B cell (primary cell): ENCODE measurements at regions not wholly inside any gene's neighbourhood (a gene's known extent, or its start where the extent isn't known, plus 50 kb on each side); places are given as distances from the start of the nearest gene placed in this dataset.

Source experiments
- ATAC-seq: fragments of 200-7000 bp; cut with Tn5 transposase; one replicate; pipeline ENCODE4 v1.10.0; 2021; ENCODE audit warnings: low read depth, mild to moderate bottlenecking, moderate number of reproducible peaks, moderate library complexity
- CTCF ChIA-PET: fragments of 350-600 bp; sonication (Branson Sonifier 250); formaldehyde crosslinking; loops from one replicate; lab custom pipeline; 2021; ENCODE audit warnings: antibody characterized with exemption, inconsistent platforms; lab: Charles Lee
- POLR2A ChIA-PET: fragments of 350-600 bp; sonication (Branson Sonifier 250); formaldehyde crosslinking; loops from one replicate; lab custom pipeline; 2021; ENCODE audit warnings: antibody characterized with exemption; lab: Charles Lee
- DNase-seq: peaks from one replicate; pipeline ENCODE4 v3.0.0; 2013
- H2AFZ ChIP-seq: 2 replicates; pipeline ENCODE4 v1.6.1; 2012; ENCODE audit warnings: mild to moderate bottlenecking, low read depth, low read length; ENCODE audit not compliant: insufficient read depth, poor library complexity, severe bottlenecking
- H3K27ac ChIP-seq, 2 donors: 1 replicate in 1 of 2; 2 replicates in 1 of 2; pipeline ENCODE4 v1.5.1; 2012 to 2013; ENCODE audit warnings: low read length in 2 of 2, mild to moderate bottlenecking in 2 of 2, moderate library complexity in 1 of 2
- H3K27me3 ChIP-seq, 4 experiments: fragments of 200-600 bp in 1 of 4; sonication (generic) in 1 of 4; replicated peaks in 1 of 4; 1 replicate in 2 of 4; 2 replicates in 2 of 4; pipeline versions ENCODE4 v1.6.1 to v1.7.0; 2013 to 2016; ENCODE audit warnings: low read length in 3 of 4, mild to moderate bottlenecking in 2 of 4, mixed read lengths in 1 of 4, moderate library complexity in 1 of 4; ENCODE audit not compliant: insufficient read depth in 4 of 4, control insufficient read depth in 3 of 4; ENCODE audit errors: control extremely low read depth in 1 of 4
- H3K36me3 ChIP-seq, 2 experiments: replicated peaks in 1 of 2; 1 replicate in 1 of 2; 2 replicates in 1 of 2; pipeline versions ENCODE4 v1.6.1 to v1.7.1; 2013; ENCODE audit warnings: low read length in 1 of 2; ENCODE audit not compliant: insufficient read depth in 2 of 2, control insufficient read depth in 1 of 2; ENCODE audit errors: control extremely low read depth in 1 of 2, extremely low read depth in 1 of 2
- H3K4me1 ChIP-seq, 2 donors: fragments of 200-600 bp in 1 of 2; sonication (generic) in 1 of 2; 1 replicate in 1 of 2; 2 replicates in 1 of 2; pipeline versions ENCODE4 v1.5.1 to v1.6.1; 2013 to 2017; ENCODE audit warnings: low read length in 2 of 2; ENCODE audit not compliant: control insufficient read depth in 2 of 2, insufficient read depth in 2 of 2
- H3K4me2 ChIP-seq: replicated peaks from 2 replicates; pipeline ENCODE3; 2012; ENCODE audit warnings: mild to moderate bottlenecking, low read depth, low read length; ENCODE audit not compliant: poor library complexity, severe bottlenecking
- H3K4me3 ChIP-seq, 5 experiments: fragments of 200-600 bp in 1 of 5; sonication (generic) in 1 of 5; 1 replicate in 3 of 5; 2 replicates in 2 of 5; pipeline versions ENCODE4 v1.5.1 to v1.7.0; 2011 to 2016; ENCODE audit warnings: low read length in 4 of 5, mild to moderate bottlenecking in 4 of 5, low read depth in 2 of 5, control low read depth in 1 of 5, moderate library complexity in 1 of 5; ENCODE audit not compliant: insufficient read depth in 1 of 5; ENCODE audit errors: control extremely low read depth in 1 of 5, extremely low read depth in 1 of 5
- H3K79me2 ChIP-seq: fragments of 200-600 bp; sonication (generic); one replicate; pipeline ENCODE4 v1.6.0; 2016; ENCODE audit warnings: low read length; ENCODE audit not compliant: control insufficient read depth, insufficient read depth
- H3K9ac ChIP-seq: fragments of 200-600 bp; sonication (generic); 2 replicates; pipeline ENCODE4 v1.6.1; 2017; ENCODE audit warnings: mild to moderate bottlenecking, low read length, moderate library complexity
- H3K9me3 ChIP-seq, 3 donors: one replicate each; pipeline versions ENCODE4 v1.6.1 to v1.7.1; 2013; ENCODE audit warnings: low read length in 2 of 3; ENCODE audit not compliant: control insufficient read depth in 2 of 3, insufficient read depth in 1 of 3; ENCODE audit errors: control extremely low read depth in 1 of 3
- H4K20me1 ChIP-seq: 2 replicates; pipeline ENCODE4 v1.6.0; 2012; ENCODE audit warnings: mild to moderate bottlenecking, low read length; ENCODE audit not compliant: insufficient read depth, control insufficient read depth, poor library complexity, severe bottlenecking
- H3K27ac Mint-ChIP-seq: one replicate; pipeline ENCODE4 v1.8.0; 2021; ENCODE audit warnings: mixed read lengths
- H3K27me3 Mint-ChIP-seq: one replicate; pipeline ENCODE4 v1.8.0; 2021; ENCODE audit warnings: mixed read lengths
- H3K4me1 Mint-ChIP-seq: one replicate; pipeline ENCODE4 v1.8.0; 2021; ENCODE audit warnings: mixed read lengths
- H3K4me3 Mint-ChIP-seq: one replicate; pipeline ENCODE4 v1.8.0; 2021; ENCODE audit warnings: mixed read lengths
- H3K9me3 Mint-ChIP-seq: one replicate; pipeline ENCODE4 v1.8.0; 2022; ENCODE audit warnings: mixed read lengths; ENCODE audit not compliant: insufficient read depth
- CTCF ChIP-seq: fragments of 200-600 bp; IDR thresholded peaks from one replicate; pipeline ENCODE4 v1.8.0; 2022; ENCODE audit warnings: antibody characterized with exemption, mild to moderate bottlenecking
- EZH2 ChIP-seq: IDR thresholded peaks from 2 replicates; pipeline ENCODE4 v1.6.1; 2012; ENCODE audit warnings: borderline replicate concordance, low read depth, mild to moderate bottlenecking, moderate library complexity, low read length; ENCODE audit not compliant: insufficient read depth, poor library complexity, severe bottlenecking
- WGBS: methylation state at CpG from one replicate; pipeline ENCODE4 v1.1.5; 2013; ENCODE audit warnings: missing lambda C conversion rate; ENCODE audit not compliant: insufficient coverage; 5-methylcytosine and 5-hydroxymethylcytosine counted together
- intact Hi-C: fragments of 100-400 bp; cut with micrococcal nuclease; formaldehyde crosslinking; loops from one replicate; pipeline ENCODE4 v1.10.0; 2022

DNA sequence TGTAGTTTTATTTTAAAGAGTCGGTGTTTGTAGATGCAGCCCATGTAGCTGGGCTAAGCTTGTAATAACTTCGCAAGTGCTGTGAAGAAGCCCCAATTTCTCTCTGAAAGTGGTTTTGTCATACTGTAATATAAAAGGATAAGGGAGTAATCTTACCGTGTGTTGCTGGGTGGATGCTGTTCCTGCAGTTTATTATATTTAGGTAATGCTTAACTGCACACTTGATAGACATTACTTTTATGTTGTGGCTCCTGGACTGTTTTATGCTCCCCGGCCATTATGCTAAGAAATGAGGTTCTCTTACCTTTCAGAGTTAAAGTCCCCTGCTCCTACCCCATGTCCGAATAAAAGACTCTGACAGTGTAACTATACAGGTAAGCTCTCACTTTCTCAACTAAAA, 789.4 kb downstream of the RPA4 start:
- H3K4me3 ChIP-seq, result no peak overlapping the region
- POLR2A ChIA-PET, result no interaction called here

More for the DNA sequence above, 789.4 kb downstream of the RPA4 start:
- H3K4me1 Mint-ChIP-seq, result no peaks in the 10 kb centered on the region
- intact Hi-C loops, result no loop called here
- H3K27ac ChIP-seq, result no peak overlapping the region
- H4K20me1 ChIP-seq, result no peaks in the 10 kb centered on the region
- no peak overlapping the region for H2AFZ ChIP-seq
- no peaks in the 10 kb centered on the region for H3K27me3 ChIP-seq
- ATAC-seq (no peak), DNase-seq (no peak)
- no peak for TF ChIP-seq CTCF
- TF ChIP-seq EZH2, result no peak
- H3K4me3 Mint-ChIP-seq, result no peak overlapping the region
- no peak overlapping the region for H3K4me2 ChIP-seq
- H3K9me3 Mint-ChIP-seq, result no peaks in the 10 kb centered on the region
- CTCF ChIA-PET, result no interaction called here
- H3K9ac ChIP-seq, result no peak overlapping the region
- WGBS, result no CpG with 5 or more reads among the region's 5 CpGs
- H3K9me3 ChIP-seq, result no peaks in the 10 kb centered on the region
- H3K27ac Mint-ChIP-seq, result no peak overlapping the region
- no peaks in the 10 kb centered on the region for H3K79me2 ChIP-seq
- no peaks in the 10 kb centered on the region for H3K36me3 ChIP-seq
- H3K4me1 ChIP-seq, result no peaks in the 10 kb centered on the region
- no peaks in the 10 kb centered on the region for H3K27me3 Mint-ChIP-seq
